HL-60/S4 treated with retinoic acid at 250 ng/mL for 4 days and 3 days (cell line): ENCODE measurements at regions not wholly inside any gene's neighbourhood (a gene's known extent, or its start where the extent isn't known, plus 50 kb on each side); places are given as distances from the start of the nearest gene placed in this dataset.
"Not testable (repeated sequence)": the region's sequence is repeated elsewhere in the genome, so short reads cannot be mapped to it uniquely, and the experiment has no call there.

ENCODE experiments used
- in situ Hi-C: fragments of 300-500 bp; cut with MboI; formaldehyde crosslinking; loops from 2 replicates; pipeline ENCODE4 v1.7.0; 2022; ENCODE audit warnings: low sequenced_read_pairs

GRCh38 chr15:29517829-29518228, 248.2 kb upstream of the NSMCE3 start:
- in situ Hi-C loops: no loop called here

GRCh38 chr15:29516929-29517328, 247.3 kb upstream of the NSMCE3 start:
- in situ Hi-C loops: no loop called here

GRCh38 chr15:29514926-29515325, 245.3 kb upstream of the NSMCE3 start:
- in situ Hi-C loops: no loop called here

- in situ Hi-C loops: no loop called here
These were observed 242.0 kb upstream of the NSMCE3 start for GRCh38 chr15:29511663-29512062.

- in situ Hi-C loops: not testable (repeated sequence)
These were observed 235.9 kb upstream of the NSMCE3 start for GRCh38 chr15:29505535-29505934.

GRCh38 chr15:29490747-29491471, 221.3 kb upstream of the NSMCE3 start:
- in situ Hi-C loops: no loop called here

- in situ Hi-C loops: no loop called here
These were observed 211.3 kb upstream of the NSMCE3 start for GRCh38 chr15:29480949-29481348.

- in situ Hi-C loops: no loop called here
These were observed 210.7 kb upstream of the NSMCE3 start for GRCh38 chr15:29480278-29480677.

- in situ Hi-C loops: no loop called here
These were observed 207.6 kb upstream of the NSMCE3 start for GRCh38 chr15:29477256-29477655.

GRCh38 chr15:29476503-29477080, 207.0 kb upstream of the NSMCE3 start:
- in situ Hi-C loops: no loop called here

GRCh38 chr15:29475096-29475495, 205.5 kb upstream of the NSMCE3 start:
- in situ Hi-C loops: no loop called here

GRCh38 chr15:29473621-29474105, 204.0 kb upstream of the NSMCE3 start:
- in situ Hi-C loops: no loop called here

- in situ Hi-C loops: no loop called here
These were observed 203.4 kb upstream of the NSMCE3 start for GRCh38 chr15:29472901-29473445.

GRCh38 chr15:29471757-29472156, 202.1 kb upstream of the NSMCE3 start:
- in situ Hi-C loops: no loop called here

GRCh38 chr15:29471306-29471705, 201.7 kb upstream of the NSMCE3 start:
- in situ Hi-C loops: no loop called here

- in situ Hi-C loops: no loop called here
These were observed 201.2 kb upstream of the NSMCE3 start for GRCh38 chr15:29470794-29471193.

- in situ Hi-C loops: no loop called here
These were observed 200.7 kb upstream of the NSMCE3 start for GRCh38 chr15:29470311-29470710.

GRCh38 chr15:29468899-29469298, 199.3 kb upstream of the NSMCE3 start:
- in situ Hi-C loops: no loop called here

GRCh38 chr15:29467091-29467490, 197.5 kb upstream of the NSMCE3 start:
- in situ Hi-C loops: no loop called here

- in situ Hi-C loops: no loop called here
These were observed 196.7 kb upstream of the NSMCE3 start for GRCh38 chr15:29466292-29466691.

- in situ Hi-C loops: no loop called here
These were observed 196.2 kb upstream of the NSMCE3 start for GRCh38 chr15:29465816-29466215.

GRCh38 chr15:29465196-29465595, 195.6 kb upstream of the NSMCE3 start:
- in situ Hi-C loops: no loop called here
